ENCODE measurements at regions not wholly inside any gene's neighbourhood (a gene's known extent, or its start where the extent isn't known, plus 50 kb on each side); places are given as distances from the start of the nearest gene placed in this dataset.

DNA sequence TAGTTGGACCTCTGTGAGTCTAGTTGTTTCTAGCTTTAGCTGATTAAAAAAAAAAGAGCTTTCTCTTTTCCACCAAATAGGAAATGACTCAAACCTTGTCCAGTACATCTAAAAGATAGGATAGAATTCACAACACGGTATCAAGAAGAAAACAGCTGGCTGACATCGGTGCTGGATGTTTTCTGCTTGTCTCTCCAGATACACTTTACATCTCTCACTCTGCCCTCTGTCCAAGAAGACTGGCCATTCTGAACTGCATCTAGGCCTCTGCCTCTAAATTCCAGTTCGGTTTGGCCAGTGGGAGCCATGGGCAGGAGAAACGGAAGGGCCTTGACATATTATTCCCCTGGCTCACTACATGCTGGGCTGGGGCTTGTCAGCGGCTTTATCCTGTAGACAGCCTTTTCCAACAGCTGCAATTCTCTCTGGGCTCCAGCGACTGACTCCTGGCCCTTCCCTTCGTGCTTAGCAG lies 57.3 kb upstream of the SHISA3 start:
- ChIA-PET POLR2A (interaction anchor here (1.2 kb wide), 1 partner anchor 10 kb away, joined by 3 read pairs; no protein-coding TSS in a partner anchor), CTCF (interaction anchor here (1.0 to 4.1 kb wide), 8 partner anchors 9 to 180 kb away, joined by 3 to 34 read pairs (median 8); partner anchors contain the start of gene SHISA3)
- intact Hi-C loops (cut with micrococcal nuclease) (loop anchor here (1.0 to 10.0 kb wide), 6 partner anchors 8 to 1825 kb away; partner anchors contain the start of gene ATP8A1), dilution Hi-C loops (cut with MboI; ENCODE audit: extremely low pct_ligation_motif_present, low sequenced_read_pairs) (no loop called here)
- FAIRE-seq (peak; percentile 84), DNase-seq (ENCODE audit: low read depth, low spot score) (peak; percentile 88)
- no peaks in the 10 kb centered on the region for H3K9me1 ChIP-seq (replicated peaks; ENCODE audit: control insufficient read depth, extremely low read depth, insufficient read depth, low read length)
- BruUV-seq (replicated peaks), result no TSS peak
- H2AFZ ChIP-seq (ENCODE audit: low read depth, low read length), result peak overlapping the region; percentile 84
- peak; percentile 70 for TF ChIP-seq JUN (IDR thresholded peaks at IDR 0.05; ENCODE audit: borderline replicate concordance, insufficient read depth, insufficient read length, low read depth)
- no peak for TF ChIP-seq MYC (IDR thresholded peaks at IDR 0.05; ENCODE audit: low read depth, low read length)
- peak; percentile 80 for TF ChIP-seq GATA2 (IDR thresholded peaks at IDR 0.05; ENCODE audit: insufficient read depth, insufficient read length, low read depth, low read length)
- TF ChIP-seq, protein P1, sequence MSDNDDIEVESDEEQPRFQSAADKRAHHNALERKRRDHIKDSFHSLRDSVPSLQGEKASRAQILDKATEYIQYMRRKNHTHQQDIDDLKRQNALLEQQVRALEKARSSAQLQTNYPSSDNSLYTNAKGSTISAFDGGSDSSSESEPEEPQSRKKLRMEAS (IDR thresholded peaks at IDR 0.05; ENCODE audit: insufficient read depth, insufficient read length), result no peak
- TF ChIP-seq, protein P2, sequence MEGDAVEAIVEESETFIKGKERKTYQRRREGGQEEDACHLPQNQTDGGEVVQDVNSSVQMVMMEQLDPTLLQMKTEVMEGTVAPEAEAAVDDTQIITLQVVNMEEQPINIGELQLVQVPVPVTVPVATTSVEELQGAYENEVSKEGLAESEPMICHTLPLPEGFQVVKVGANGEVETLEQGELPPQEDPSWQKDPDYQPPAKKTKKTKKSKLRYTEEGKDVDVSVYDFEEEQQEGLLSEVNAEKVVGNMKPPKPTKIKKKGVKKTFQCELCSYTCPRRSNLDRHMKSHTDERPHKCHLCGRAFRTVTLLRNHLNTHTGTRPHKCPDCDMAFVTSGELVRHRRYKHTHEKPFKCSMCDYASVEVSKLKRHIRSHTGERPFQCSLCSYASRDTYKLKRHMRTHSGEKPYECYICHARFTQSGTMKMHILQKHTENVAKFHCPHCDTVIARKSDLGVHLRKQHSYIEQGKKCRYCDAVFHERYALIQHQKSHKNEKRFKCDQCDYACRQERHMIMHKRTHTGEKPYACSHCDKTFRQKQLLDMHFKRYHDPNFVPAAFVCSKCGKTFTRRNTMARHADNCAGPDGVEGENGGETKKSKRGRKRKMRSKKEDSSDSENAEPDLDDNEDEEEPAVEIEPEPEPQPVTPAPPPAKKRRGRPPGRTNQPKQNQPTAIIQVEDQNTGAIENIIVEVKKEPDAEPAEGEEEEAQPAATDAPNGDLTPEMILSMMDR (IDR thresholded peaks at IDR 0.05; ENCODE audit: extremely low read depth in 1 of 2, insufficient read depth in 1 of 2, low read depth in 1 of 2, low read length in 2 of 2), result no peak
- peak; percentile 69 for TF ChIP-seq POLR2AphosphoS5 (IDR thresholded peaks at IDR 0.05; ENCODE audit: insufficient read depth, low read depth, low read length)
- TF ChIP-seq POLR2A (IDR thresholded peaks at IDR 0.05; ENCODE audit: low read depth, low read length), result peak; percentile 57
- TF ChIP-seq EZH2 (IDR thresholded peaks at IDR 0.05; ENCODE audit: borderline replicate concordance, low read depth, low read length, severe bottlenecking), result no peak
- peak; percentile 74 for TF ChIP-seq FOS (IDR thresholded peaks at IDR 0.05; ENCODE audit: borderline replicate concordance, insufficient read depth, low read length)
- H3K9ac ChIP-seq (replicated peaks; ENCODE audit: extremely low read depth, insufficient read depth, low read length), result peak overlapping the region; percentile 67
- H3K27ac ChIP-seq (ENCODE audit: insufficient read depth, low read depth, low read length), result peak overlapping the region; percentile 94
- no peaks in the 10 kb centered on the region for H3K79me2 ChIP-seq (ENCODE audit: control insufficient read depth, insufficient read depth, low read length)
- H3K4me2 ChIP-seq (ENCODE audit: insufficient read depth, low read length), result peak overlapping the region; percentile 78
- no peaks in the 10 kb centered on the region for H3K36me3 ChIP-seq (ENCODE audit: control insufficient read depth in 2 of 2, extremely low read depth in 1 of 2, insufficient read depth in 2 of 2, low read length in 2 of 2)
- H4K20me1 ChIP-seq (replicated peaks; ENCODE audit: control insufficient read depth, extremely low read depth, insufficient read depth, low read length), result no peaks in the 10 kb centered on the region
- H3K4me3 ChIP-seq (replicated peaks in 1 of 3; ENCODE audit: insufficient read depth in 1 of 3, low read depth in 1 of 3, low read length in 3 of 3), result peak overlapping the region in 1 of 3 experiments; percentile 9
- H3K4me1 ChIP-seq (ENCODE audit: control insufficient read depth, extremely low read depth, insufficient read depth, low read length), result peaks cover 25% of the 10 kb centered on the region
- H3K9me3 ChIP-seq (replicated peaks; ENCODE audit: control insufficient read depth, insufficient read depth, low read length), result no peaks in the 10 kb centered on the region
- H3K27me3 ChIP-seq (ENCODE audit: control insufficient read depth in 2 of 2, insufficient read depth in 2 of 2, low read length in 2 of 2), result no peaks in the 10 kb centered on the region

Measured in endothelial cell of umbilical vein (primary cell).